ENCODE measurements at regions not wholly inside any gene's neighbourhood (a gene's known extent, or its start where the extent isn't known, plus 50 kb on each side); places are given as distances from the start of the nearest gene placed in this dataset.

- TF ChIP-seq CTCF (IDR thresholded peaks at IDR 0.05) (no peak), POLR2A (IDR thresholded peaks at IDR 0.05) (no peak)
Measured at GRCh38 chr10:79001082-79001885, 67.5 kb upstream of the ZMIZ1 start.

Measured in tibial nerve (tissue), 3 donors.